Right lobe of liver (tissue), 6 donors: ENCODE measurements at regions not wholly inside any gene's neighbourhood (a gene's known extent, or its start where the extent isn't known, plus 50 kb on each side); places are given as distances from the start of the nearest gene placed in this dataset.

Experiments used
- ATAC-seq, 4 donors: fragments of 200-7000 bp; cut with Tn5 transposase; one replicate each; pipeline ENCODE4 v1.9.1; 2020; ENCODE audit warnings: mild to moderate bottlenecking in 4 of 4, moderate library complexity in 4 of 4
- DNase-seq, 3 donors: peaks; one replicate each; pipeline ENCODE4 v3.0.0-alpha.2; 2020
- H3K27ac ChIP-seq, 3 donors: fragments of 200-600 bp; one replicate each; pipeline ENCODE4 v1.8.0; 2022
- H3K27me3 ChIP-seq, 2 donors: fragments of 200-600 bp; one replicate each; pipeline ENCODE4 v1.8.0; 2022
- H3K36me3 ChIP-seq, 4 donors: fragments of 200-600 bp; sonication (generic) in 1 of 4; one replicate each; pipeline versions ENCODE4 v1.5.1 to v1.8.0; 2017 to 2022; ENCODE audit warnings: control low read depth in 1 of 4
- H3K4me1 ChIP-seq, 4 donors: fragments of 200-600 bp; sonication (generic) in 1 of 4; one replicate each; pipeline versions ENCODE4 v1.5.1 to v1.8.0; 2017 to 2022; ENCODE audit warnings: control low read depth in 1 of 4
- H3K4me3 ChIP-seq, 3 donors: fragments of 200-600 bp; one replicate each; pipeline ENCODE4 v1.8.0; 2022
- H3K9me3 ChIP-seq, 4 donors: fragments of 200-600 bp; sonication (generic) in 1 of 4; one replicate each; pipeline versions ENCODE4 v1.5.1 to v1.8.0; 2017 to 2022; ENCODE audit warnings: control low read depth in 1 of 4
- CTCF ChIP-seq, 4 donors: fragments of 200-600 bp in 3 of 4; fragments of 450-650 bp in 1 of 4; IDR thresholded peaks; one replicate each; pipeline versions ENCODE4 v1.5.1 to v1.8.0; 2016 to 2022; ENCODE audit warnings: antibody characterized with exemption in 4 of 4, mild to moderate bottlenecking in 2 of 4
- POLR2A ChIP-seq: fragments of 450-650 bp; IDR thresholded peaks from one replicate; pipeline ENCODE4 v1.6.1; 2017; ENCODE audit warnings: antibody characterized with exemption, mild to moderate bottlenecking
- WGBS: methylation state at CpG from one replicate; pipeline ENCODE4 v1.1.6; 2018; ENCODE audit warnings: low coverage, low lambda C conversion rate; ENCODE audit not compliant: insufficient coverage; ENCODE audit errors: missing lambda C conversion rate; 5-methylcytosine and 5-hydroxymethylcytosine counted together
- intact Hi-C, 2 donors: fragments of 100-400 bp; cut with DNase I; formaldehyde crosslinking; loops; one replicate each; pipeline versions ENCODE4 v1.11.2 to v1.14.1; 2022
- donor health status: DM: no; HTN: yes; CAD: no.
- donor health status: DM: no; HTN: no; CAD: no.
- donor health status: DM: no; HTN: no; CAD: no.
- donor health status: DM: no; HTN: yes; CAD: no.
- donor health status: DM: no; HTN: yes; CAD: no.

GRCh38 chr4:15327311-15328298 is 100.2 kb upstream of the C1QTNF7 start:
- TF ChIP-seq CTCF (IDR thresholded peaks at IDR 0.05): no peak
- no peak for TF ChIP-seq POLR2A
- Histone ChIP-seq H3K4me1 (no peaks in the 10 kb centered on the region), H3K27ac (no peak overlapping the region), H3K36me3 (no peaks in the 10 kb centered on the region), H3K27me3 (no peaks in the 10 kb centered on the region), H3K4me3 (no peak overlapping the region), H3K9me3 (no peaks in the 10 kb centered on the region)
- DNase-seq: no peak
- intact Hi-C loops: no loop called here
- no peak for ATAC-seq
- 60% methylated on average over 7 of the region's 7 CpGs for WGBS

GRCh38 chr4:15331930-15332329 is 95.9 kb upstream of the C1QTNF7 start:
- H3K4me3 ChIP-seq: no peak overlapping the region
- ATAC-seq (no peak), DNase-seq (no peak)
- intact Hi-C loops: no loop called here
- no peaks in the 10 kb centered on the region for H3K9me3 ChIP-seq
- no peaks in the 10 kb centered on the region for H3K36me3 ChIP-seq
- no peaks in the 10 kb centered on the region for H3K27me3 ChIP-seq
- H3K27ac ChIP-seq: no peak overlapping the region
- WGBS: 39% methylated on average over 3 of the region's 3 CpGs
- no peaks in the 10 kb centered on the region for H3K4me1 ChIP-seq
- TF ChIP-seq POLR2A (no peak), CTCF (IDR thresholded peaks at IDR 0.05) (no peak)

GRCh38 chr4:15332377-15332776 is 95.5 kb upstream of the C1QTNF7 start:
- H3K36me3 ChIP-seq: no peaks in the 10 kb centered on the region
- H3K27me3 ChIP-seq: no peaks in the 10 kb centered on the region
- H3K27ac ChIP-seq: no peak overlapping the region
- no peaks in the 10 kb centered on the region for H3K9me3 ChIP-seq
- ATAC-seq (no peak), DNase-seq (no peak)
- TF ChIP-seq CTCF (IDR thresholded peaks at IDR 0.05) (no peak), POLR2A (no peak)
- no peak overlapping the region for H3K4me3 ChIP-seq
- intact Hi-C loops: no loop called here
- WGBS: 74% methylated on average over 4 of the region's 4 CpGs
- no peaks in the 10 kb centered on the region for H3K4me1 ChIP-seq

- H3K27ac ChIP-seq: no peak overlapping the region
- no peak overlapping the region for H3K4me3 ChIP-seq
- intact Hi-C loops: no loop called here
- no peaks in the 10 kb centered on the region for H3K27me3 ChIP-seq
- no peaks in the 10 kb centered on the region for H3K9me3 ChIP-seq
- DNase-seq (no peak), ATAC-seq (no peak)
- H3K36me3 ChIP-seq: no peaks in the 10 kb centered on the region
- no peak for TF ChIP-seq POLR2A
- no peak for TF ChIP-seq CTCF (IDR thresholded peaks at IDR 0.05)
- WGBS: 54% methylated on average over 3 of the region's 3 CpGs
- no peaks in the 10 kb centered on the region for H3K4me1 ChIP-seq
Measured at GRCh38 chr4:15333692-15334633, 93.9 kb upstream of the C1QTNF7 start.
